ENCODE measurements at regions not wholly inside any gene's neighbourhood (a gene's known extent, or its start where the extent isn't known, plus 50 kb on each side); places are given as distances from the start of the nearest gene placed in this dataset.
A peak's percentile ranks its signal among the peaks of the same experiment; 100 is the strongest.
"Not testable (repeated sequence)": the region's sequence is repeated elsewhere in the genome, so short reads cannot be mapped to it uniquely, and the experiment has no call there.

DNA sequence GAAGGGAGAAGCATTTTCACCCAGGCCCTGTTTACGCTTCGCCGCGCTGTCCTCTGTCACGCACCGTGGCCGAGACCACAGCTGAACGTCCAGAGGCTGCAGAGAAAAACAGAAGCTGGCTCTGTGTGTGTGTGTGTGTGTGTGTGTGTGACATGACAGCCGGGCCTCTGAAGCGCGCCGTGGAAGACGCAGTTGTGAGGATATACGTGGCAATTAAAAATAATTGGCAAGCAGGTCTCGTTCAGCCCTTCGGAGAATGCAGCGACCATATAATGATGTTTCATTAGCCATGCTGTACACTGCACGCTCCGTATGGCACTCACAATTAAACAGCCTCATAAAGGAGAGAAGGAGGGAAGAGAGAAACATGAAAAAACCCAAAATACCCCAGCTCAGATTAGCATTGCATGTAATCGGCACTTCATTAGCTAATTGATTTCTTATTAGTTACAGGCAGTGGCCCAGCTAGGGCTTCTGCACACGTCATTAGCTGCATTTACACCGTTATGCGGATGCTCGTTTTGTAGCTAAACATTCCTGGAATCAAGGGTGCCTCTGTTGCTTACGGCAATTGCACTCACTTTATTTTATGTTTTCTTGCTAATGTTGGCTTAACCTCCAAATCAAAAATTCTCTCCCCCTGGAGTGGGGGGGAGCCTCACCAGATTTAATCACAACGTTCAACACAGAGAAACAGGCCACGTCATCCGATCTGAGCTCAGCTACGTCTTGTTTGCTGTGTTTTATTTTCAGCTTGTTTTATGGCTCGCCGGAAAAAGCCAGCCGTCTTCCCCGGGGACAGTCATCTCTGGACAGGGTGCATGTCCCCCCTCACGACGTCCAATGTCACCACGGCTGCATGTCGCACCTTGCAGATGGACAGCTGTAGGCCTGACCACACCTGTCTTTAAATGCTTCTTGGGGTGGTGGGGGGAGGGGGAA lies 74.6 kb upstream of the SHOX start:
- ATAC-seq (no peak), DNase-seq (ENCODE audit: low spot score in 2 of 2) (no peak)
- Mint-ChIP-seq H3K36me3 (peaks cover 5 to 6% of the 10 kb centered on the region in 2 donors), H3K9me3 (peaks cover 11 to 13% of the 10 kb centered on the region in 2 donors), H3K27ac (no peak overlapping the region)

DNA sequence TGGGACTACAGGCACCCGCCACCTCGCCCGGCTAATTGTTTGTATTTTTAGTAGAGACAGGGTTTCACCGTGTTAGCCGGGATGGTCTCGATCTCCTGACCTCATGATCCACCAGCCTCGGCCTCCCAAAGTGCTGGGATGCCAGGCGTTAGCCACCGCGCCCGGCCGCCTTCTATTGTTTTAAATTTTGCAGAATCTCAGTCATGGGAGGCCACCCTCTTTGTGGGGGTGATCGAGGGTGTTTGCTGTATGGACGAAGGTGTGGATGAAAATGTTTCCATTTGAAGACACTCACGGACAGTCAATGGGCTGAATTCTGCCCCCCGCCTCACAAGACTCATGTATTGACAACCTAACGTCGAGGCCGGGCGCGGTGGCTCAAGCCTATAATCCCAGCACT lies 73.0 kb upstream of the SHOX start:
- ATAC-seq; H3K36me3 Mint-ChIP-seq; DNase-seq (ENCODE audit: low spot score in 2 of 2); H3K27ac Mint-ChIP-seq: not testable (repeated sequence)
- peaks cover 11 to 15% of the 10 kb centered on the region in 2 donors for H3K9me3 Mint-ChIP-seq

DNA sequence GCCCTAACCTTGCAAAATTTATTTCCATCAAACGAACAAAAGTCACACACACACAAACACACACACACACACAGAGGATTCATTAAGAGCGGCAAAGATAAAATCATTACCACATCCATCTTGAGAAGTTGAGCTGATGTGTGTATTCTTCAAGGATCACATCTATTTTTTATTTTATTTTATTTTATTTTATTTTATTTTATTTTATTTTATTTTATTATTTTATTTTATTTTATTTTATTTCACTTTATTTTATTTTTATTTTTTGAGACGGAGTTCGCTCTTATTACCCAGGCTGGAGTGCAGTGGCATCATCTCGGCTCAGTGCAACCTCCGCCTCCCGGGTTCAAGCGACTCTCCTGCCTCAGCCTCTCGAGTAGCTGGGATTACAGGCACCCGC lies 71.3 kb upstream of the SHOX start:
- H3K36me3 Mint-ChIP-seq; ATAC-seq; DNase-seq (ENCODE audit: low spot score in 2 of 2); H3K27ac Mint-ChIP-seq: not testable (repeated sequence)
- peaks cover 7 to 15% of the 10 kb centered on the region in 2 donors for H3K9me3 Mint-ChIP-seq

- Mint-ChIP-seq H3K27ac (no peak overlapping the region), H3K9me3 (peaks cover 19 to 24% of the 10 kb centered on the region in 2 donors), H3K36me3 (no peaks in the 10 kb centered on the region)
- ATAC-seq (peak in 1 of 2 donors; percentile 19), DNase-seq (ENCODE audit: low spot score in 2 of 2) (no peak)
Observed at GRCh38 chrX:567891-568290, 62.7 kb upstream of the SHOX start.

- ATAC-seq (peak; percentile 44 to 52), DNase-seq (ENCODE audit: low spot score in 2 of 2) (no peak)
- Mint-ChIP-seq H3K27ac (no peak overlapping the region), H3K9me3 (peaks cover 19 to 24% of the 10 kb centered on the region in 2 donors), H3K36me3 (no peaks in the 10 kb centered on the region)
Observed at GRCh38 chrX:568311-568710, 62.3 kb upstream of the SHOX start.

DNA sequence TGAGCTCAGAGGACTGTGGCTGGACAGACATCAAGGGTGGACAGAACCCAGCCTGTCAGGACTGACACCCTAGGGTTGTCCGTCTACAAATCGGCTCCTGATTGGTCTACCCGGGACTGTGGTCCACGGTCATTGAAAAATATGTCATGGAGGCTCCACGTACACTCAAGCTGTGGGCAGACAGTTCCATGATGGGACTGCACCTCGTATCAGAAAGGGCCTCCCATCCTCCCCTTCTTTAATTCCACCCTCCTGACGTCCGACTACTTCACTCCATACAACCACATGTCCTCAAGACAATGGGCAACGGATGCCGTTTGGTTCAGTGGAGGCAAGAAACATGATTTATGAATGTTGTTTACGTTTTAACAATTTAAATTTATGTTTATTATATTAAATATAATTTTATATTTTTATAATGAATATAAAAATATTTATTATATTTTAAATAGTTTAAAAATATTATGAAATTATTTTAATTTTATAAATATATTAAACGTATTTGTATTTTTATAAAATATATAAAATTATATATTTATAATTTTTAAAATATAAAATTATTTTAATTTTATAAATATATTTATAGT lies 58.0 kb upstream of the SHOX start:
- Mint-ChIP-seq H3K36me3 (peaks cover 0 to 8% of the 10 kb centered on the region in 2 donors), H3K27ac (no peak overlapping the region), H3K9me3 (peaks cover 14 to 17% of the 10 kb centered on the region in 2 donors)
- peak in 1 of 2 donors; percentile 70 for ATAC-seq
- no peak for DNase-seq (ENCODE audit: low spot score in 2 of 2)

DNA sequence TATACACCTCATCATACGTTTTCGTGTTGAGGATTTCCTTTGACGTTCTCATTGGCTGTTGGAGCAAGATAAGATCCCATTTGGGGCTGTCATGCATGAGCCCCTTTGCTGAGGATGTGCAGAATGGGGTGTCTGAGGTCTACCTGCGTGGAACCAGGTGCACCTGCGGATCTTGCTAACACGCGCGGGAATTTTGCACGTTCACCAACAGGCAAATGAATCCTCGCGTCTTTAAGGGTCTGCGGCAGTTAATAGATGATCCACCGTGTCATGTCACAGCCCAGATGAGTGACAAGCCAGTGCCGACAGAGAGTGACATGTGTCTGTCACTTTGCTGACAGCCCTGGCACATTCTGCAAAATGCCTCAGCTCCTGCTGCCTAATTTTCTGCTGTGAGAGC lies 56.3 kb upstream of the SHOX start:
- Mint-ChIP-seq H3K9me3 (peaks cover 22 to 30% of the 10 kb centered on the region in 2 donors), H3K27ac (no peak overlapping the region), H3K36me3 (peaks cover 0 to 8% of the 10 kb centered on the region in 2 donors)
- ATAC-seq (peak; percentile 33 to 39), DNase-seq (ENCODE audit: low spot score in 2 of 2) (no peak)

- ATAC-seq = peak in 1 of 2 donors; percentile 31
- no peak for DNase-seq (ENCODE audit: low spot score in 2 of 2)
- peaks cover 0 to 8% of the 10 kb centered on the region in 2 donors for H3K36me3 Mint-ChIP-seq
- H3K9me3 Mint-ChIP-seq = peaks cover 22 to 31% of the 10 kb centered on the region in 2 donors
- H3K27ac Mint-ChIP-seq = no peak overlapping the region
Observed at GRCh38 chrX:574830-575229, 55.8 kb upstream of the SHOX start.

DNA sequence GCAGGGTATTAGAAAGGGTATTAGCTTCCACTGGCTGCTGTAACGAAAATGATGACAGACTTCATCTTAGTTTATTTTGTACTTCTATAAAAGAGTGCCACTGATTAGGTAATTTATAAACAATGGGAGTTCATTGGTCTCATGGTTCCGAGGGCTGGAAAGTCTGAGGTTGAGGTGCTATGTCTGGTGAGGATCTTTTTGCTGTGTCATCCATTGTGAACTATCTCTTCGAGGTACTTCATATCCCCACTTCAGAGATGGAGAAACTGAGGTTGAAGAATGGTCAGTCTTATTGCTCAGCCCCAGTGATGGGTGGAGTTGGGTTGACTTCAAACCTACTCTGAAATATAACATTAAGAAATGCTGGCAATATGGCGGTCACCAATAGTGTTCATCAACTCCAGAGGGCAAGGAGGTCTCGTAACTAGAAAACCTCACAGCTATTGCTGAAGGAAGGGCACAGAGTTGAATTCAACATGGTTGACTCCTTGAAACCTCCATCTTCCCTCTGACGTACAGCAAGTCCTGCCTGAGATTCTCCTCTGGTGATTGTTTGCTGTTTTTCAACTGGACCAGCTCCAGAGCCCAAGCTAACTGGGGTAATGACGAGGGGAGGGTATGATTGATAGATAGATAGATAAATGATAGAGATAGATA lies 53.6 kb upstream of the SHOX start:
- Mint-ChIP-seq H3K27ac (no peak overlapping the region), H3K36me3 (peaks cover 0 to 8% of the 10 kb centered on the region in 2 donors), H3K9me3 (peaks cover 29 to 50% of the 10 kb centered on the region in 2 donors)
- no peak for ATAC-seq
- no peak for DNase-seq (ENCODE audit: low spot score in 2 of 2)

- DNase-seq (ENCODE audit: low spot score in 2 of 2) = no peak
Observed at GRCh38 chrX:578531-578930, 52.1 kb upstream of the SHOX start.

DNA sequence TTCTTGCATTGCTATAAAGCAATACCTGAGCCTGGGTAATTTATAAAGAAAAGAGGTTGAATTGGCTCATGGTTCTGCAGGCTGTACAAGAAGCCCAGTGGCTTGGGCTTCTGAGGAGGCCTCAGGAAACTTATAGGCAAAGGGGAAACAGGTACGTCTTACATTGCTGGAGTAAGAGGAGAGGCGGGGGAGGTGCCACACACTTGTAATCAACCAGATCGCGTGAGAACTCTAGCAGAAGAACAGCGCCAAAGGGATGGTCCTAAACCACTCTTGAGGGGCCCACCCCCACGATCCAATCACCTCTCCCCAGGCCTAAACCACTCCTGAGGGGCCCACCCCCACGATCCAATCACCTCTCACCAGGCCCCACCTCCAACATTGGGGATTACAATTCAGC lies 50.6 kb upstream of the SHOX start:
- ATAC-seq = peak; percentile 50 to 51

More at GRCh38 chrX:578531-578930, 52.1 kb upstream of the SHOX start:
- Mint-ChIP-seq H3K36me3 (peaks cover 0 to 8% of the 10 kb centered on the region in 2 donors), H3K27ac (no peak overlapping the region), H3K9me3 (peaks cover 29 to 50% of the 10 kb centered on the region in 2 donors)
- ATAC-seq = peak; percentile 33 to 36

More for the DNA sequence above, 50.6 kb upstream of the SHOX start:
- H3K36me3 Mint-ChIP-seq = peaks cover 0 to 8% of the 10 kb centered on the region in 2 donors
- H3K9me3 Mint-ChIP-seq = peaks cover 29 to 50% of the 10 kb centered on the region in 2 donors
- no peak for DNase-seq (ENCODE audit: low spot score in 2 of 2)
- no peak overlapping the region for H3K27ac Mint-ChIP-seq
